Loucy (cell line): ENCODE measurements at regions not wholly inside any gene's neighbourhood (a gene's known extent, or its start where the extent isn't known, plus 50 kb on each side); places are given as distances from the start of the nearest gene placed in this dataset.

Source experiments
- H2AFZ ChIP-seq: fragments of 200-600 bp; sonication (generic); 2 replicates; pipeline ENCODE4 v1.6.0; 2016; ENCODE audit warnings: antibody characterized with exemption, mild to moderate bottlenecking, low read length, moderate library complexity
- H3F3A ChIP-seq: fragments of 200-600 bp; 2 replicates; pipeline ENCODE4 v1.6.0; 2016; ENCODE audit warnings: antibody characterized with exemption, low read depth, mild to moderate bottlenecking
- H3K27me3 ChIP-seq: fragments of 200-600 bp; sonication (generic); 2 replicates; pipeline ENCODE4 v1.6.1; 2014; ENCODE audit warnings: low read length, mild to moderate bottlenecking; ENCODE audit not compliant: insufficient read depth, poor library complexity, severe bottlenecking
- H3K36me3 ChIP-seq: fragments of 200-600 bp; sonication (generic); 2 replicates; pipeline ENCODE4 v1.6.1; 2016; ENCODE audit warnings: low read length; ENCODE audit not compliant: insufficient read depth
- H3K4me1 ChIP-seq: fragments of 200-600 bp; sonication (generic); 2 replicates; pipeline ENCODE4 v1.5.1; 2014; ENCODE audit warnings: low read length, mild to moderate bottlenecking; ENCODE audit not compliant: insufficient read depth, poor library complexity, severe bottlenecking
- H3K4me2 ChIP-seq: fragments of 200-600 bp; sonication (generic); 2 replicates; pipeline ENCODE4 v1.6.0; 2014; ENCODE audit warnings: antibody characterized with exemption, low read length, low read depth, mild to moderate bottlenecking; ENCODE audit not compliant: poor library complexity, severe bottlenecking
- H3K4me3 ChIP-seq: fragments of 200-600 bp; sonication (generic); 2 replicates; pipeline ENCODE4 v1.5.1; 2014; ENCODE audit warnings: low read length, mild to moderate bottlenecking, mixed read lengths; ENCODE audit not compliant: poor library complexity, severe bottlenecking
- H3K79me2 ChIP-seq: fragments of 200-600 bp; sonication (generic); 2 replicates; pipeline ENCODE4 v1.6.1; 2014; ENCODE audit warnings: low read length; ENCODE audit not compliant: insufficient read depth
- H3K9ac ChIP-seq: fragments of 200-600 bp; sonication (generic); 2 replicates; pipeline ENCODE4 v1.6.0; 2014; ENCODE audit warnings: mild to moderate bottlenecking, low read depth, low read length, moderate library complexity; ENCODE audit not compliant: poor library complexity, severe bottlenecking
- H3K9me2 ChIP-seq: fragments of 200-600 bp; sonication (generic); replicated peaks from 2 replicates; pipeline ENCODE4 v1.6.1; 2016; ENCODE audit warnings: low read depth, low read length, mixed read lengths
- H3K9me3 ChIP-seq: fragments of 200-600 bp; sonication (generic); 2 replicates; pipeline ENCODE4 v1.6.1; 2014; ENCODE audit warnings: mild to moderate bottlenecking, antibody characterized with exemption, low read length, low read depth; ENCODE audit not compliant: insufficient read depth
- H4K20me1 ChIP-seq: fragments of 200-600 bp; sonication (generic); 2 replicates; pipeline ENCODE4 v1.6.0; 2014; ENCODE audit warnings: antibody characterized with exemption, low read length, mild to moderate bottlenecking; ENCODE audit not compliant: insufficient read depth, poor library complexity, severe bottlenecking
- CTCF ChIP-seq: fragments of 200-600 bp; sonication (generic); conservative IDR thresholded peaks from 2 replicates; pipeline ENCODE4 v1.5.1; 2014; ENCODE audit warnings: mild to moderate bottlenecking, antibody characterized with exemption, low read length
- EZH2phosphoT487 ChIP-seq: fragments of 200-600 bp; IDR thresholded peaks from 2 replicates; pipeline ENCODE4 v1.6.1; 2018; ENCODE audit warnings: antibody characterized with exemption, mild to moderate bottlenecking, moderate library complexity, borderline replicate concordance

GRCh38 chr1:91162613-91163012 is 140.8 kb upstream of the ZNF644 start:
- Histone ChIP-seq H3K9ac (no peak overlapping the region), H3K9me2 (no peaks in the 10 kb centered on the region), H3F3A (no peaks in the 10 kb centered on the region), H2AFZ (no peak overlapping the region), H3K27me3 (no peaks in the 10 kb centered on the region), H3K4me3 (no peak overlapping the region), H3K4me1 (no peaks in the 10 kb centered on the region), H4K20me1 (no peaks in the 10 kb centered on the region), H3K36me3 (no peaks in the 10 kb centered on the region), H3K9me3 (no peaks in the 10 kb centered on the region), H3K79me2 (no peaks in the 10 kb centered on the region), H3K4me2 (no peak overlapping the region)
- TF ChIP-seq EZH2phosphoT487 (no peak), CTCF (no peak)

- H3F3A ChIP-seq: no peaks in the 10 kb centered on the region
- no peak overlapping the region for H2AFZ ChIP-seq
- no peak overlapping the region for H3K4me3 ChIP-seq
- H3K9me2 ChIP-seq: no peaks in the 10 kb centered on the region
- no peaks in the 10 kb centered on the region for H3K79me2 ChIP-seq
- no peaks in the 10 kb centered on the region for H3K27me3 ChIP-seq
- TF ChIP-seq CTCF: no peak
- no peak for TF ChIP-seq EZH2phosphoT487
- no peaks in the 10 kb centered on the region for H3K4me1 ChIP-seq
- no peaks in the 10 kb centered on the region for H3K9me3 ChIP-seq
- H3K4me2 ChIP-seq: no peak overlapping the region
- H3K36me3 ChIP-seq: no peaks in the 10 kb centered on the region
- no peaks in the 10 kb centered on the region for H4K20me1 ChIP-seq
- H3K9ac ChIP-seq: no peak overlapping the region
Observed at GRCh38 chr1:91161749-91162148, 139.9 kb upstream of the ZNF644 start.

- no peaks in the 10 kb centered on the region for H3K36me3 ChIP-seq
- H2AFZ ChIP-seq: no peak overlapping the region
- H4K20me1 ChIP-seq: no peaks in the 10 kb centered on the region
- H3K9me3 ChIP-seq: no peaks in the 10 kb centered on the region
- H3K4me2 ChIP-seq: no peak overlapping the region
- H3K4me1 ChIP-seq: no peaks in the 10 kb centered on the region
- H3F3A ChIP-seq: no peaks in the 10 kb centered on the region
- no peaks in the 10 kb centered on the region for H3K9me2 ChIP-seq
- TF ChIP-seq EZH2phosphoT487 (no peak), CTCF (no peak)
- no peaks in the 10 kb centered on the region for H3K79me2 ChIP-seq
- no peak overlapping the region for H3K9ac ChIP-seq
- H3K27me3 ChIP-seq: no peaks in the 10 kb centered on the region
- H3K4me3 ChIP-seq: no peak overlapping the region
Observed at GRCh38 chr1:91161166-91161565, 139.3 kb upstream of the ZNF644 start.
